ENCODE measurements at regions not wholly inside any gene's neighbourhood (a gene's known extent, or its start where the extent isn't known, plus 50 kb on each side); places are given as distances from the start of the nearest gene placed in this dataset.

- Histone ChIP-seq H3K9me3 (ENCODE audit: control insufficient read depth, low read depth, low read length) (no peaks in the 10 kb centered on the region), H4K20me1 (ENCODE audit: control insufficient read depth, extremely low read depth, insufficient read depth, low read length) (no peaks in the 10 kb centered on the region), H3K9me1 (ENCODE audit: control insufficient read depth, extremely low read depth, insufficient read depth, low read length) (no peaks in the 10 kb centered on the region), H3K4me3 (ENCODE audit: control insufficient read depth in 2 of 3, extremely low read depth in 1 of 3, insufficient read depth in 2 of 3, low read depth in 1 of 3, low read length in 3 of 3) (no peak overlapping the region), H3K4me2 (ENCODE audit: control insufficient read depth, extremely low read depth, insufficient read depth, low read depth, low read length) (no peak overlapping the region), H3K27ac (ENCODE audit: control insufficient read depth, insufficient read depth, low read length) (no peak overlapping the region), H3K4me1 (ENCODE audit: control insufficient read depth, extremely low read depth, insufficient read depth, low read length) (no peaks in the 10 kb centered on the region), H3K27me3 (ENCODE audit: control insufficient read depth, extremely low read depth, insufficient read depth, low read length) (no peaks in the 10 kb centered on the region), H3K79me2 (ENCODE audit: control insufficient read depth, insufficient read depth, low read length) (no peaks in the 10 kb centered on the region), H2AFZ (ENCODE audit: control insufficient read depth, low read length) (no peak overlapping the region), H3K36me3 (ENCODE audit: control insufficient read depth in 2 of 2, extremely low read depth in 1 of 2, insufficient read depth in 2 of 2, low read length in 2 of 2) (no peaks in the 10 kb centered on the region), H3K9ac (ENCODE audit: control insufficient read depth, extremely low read depth, insufficient read depth, low read length) (no peak overlapping the region)
- dilution Hi-C loops (cut with MboI; ENCODE audit: extremely low pct_ligation_motif_present, low sequenced_read_pairs) = no loop called here
- DNase-seq (ENCODE audit: low read depth, low spot score) = no peak
- FAIRE-seq = no peak
- TF ChIP-seq, protein P1, sequence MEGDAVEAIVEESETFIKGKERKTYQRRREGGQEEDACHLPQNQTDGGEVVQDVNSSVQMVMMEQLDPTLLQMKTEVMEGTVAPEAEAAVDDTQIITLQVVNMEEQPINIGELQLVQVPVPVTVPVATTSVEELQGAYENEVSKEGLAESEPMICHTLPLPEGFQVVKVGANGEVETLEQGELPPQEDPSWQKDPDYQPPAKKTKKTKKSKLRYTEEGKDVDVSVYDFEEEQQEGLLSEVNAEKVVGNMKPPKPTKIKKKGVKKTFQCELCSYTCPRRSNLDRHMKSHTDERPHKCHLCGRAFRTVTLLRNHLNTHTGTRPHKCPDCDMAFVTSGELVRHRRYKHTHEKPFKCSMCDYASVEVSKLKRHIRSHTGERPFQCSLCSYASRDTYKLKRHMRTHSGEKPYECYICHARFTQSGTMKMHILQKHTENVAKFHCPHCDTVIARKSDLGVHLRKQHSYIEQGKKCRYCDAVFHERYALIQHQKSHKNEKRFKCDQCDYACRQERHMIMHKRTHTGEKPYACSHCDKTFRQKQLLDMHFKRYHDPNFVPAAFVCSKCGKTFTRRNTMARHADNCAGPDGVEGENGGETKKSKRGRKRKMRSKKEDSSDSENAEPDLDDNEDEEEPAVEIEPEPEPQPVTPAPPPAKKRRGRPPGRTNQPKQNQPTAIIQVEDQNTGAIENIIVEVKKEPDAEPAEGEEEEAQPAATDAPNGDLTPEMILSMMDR (optimal IDR thresholded peaks at IDR 0.05 in 1 of 3, IDR thresholded peaks at IDR 0.05 in 1 of 3, conservative IDR thresholded peaks at IDR 0.05 in 1 of 3; ENCODE audit: extremely low read depth in 1 of 3, insufficient read depth in 2 of 3, low read length in 3 of 3) = no peak
- TF ChIP-seq EZH2 (IDR thresholded peaks at IDR 0.05; ENCODE audit: low read length) = no peak
Measured at GRCh38 chr5:5902678-5903646, 475.4 kb downstream of the MED10 start.

DNA sequence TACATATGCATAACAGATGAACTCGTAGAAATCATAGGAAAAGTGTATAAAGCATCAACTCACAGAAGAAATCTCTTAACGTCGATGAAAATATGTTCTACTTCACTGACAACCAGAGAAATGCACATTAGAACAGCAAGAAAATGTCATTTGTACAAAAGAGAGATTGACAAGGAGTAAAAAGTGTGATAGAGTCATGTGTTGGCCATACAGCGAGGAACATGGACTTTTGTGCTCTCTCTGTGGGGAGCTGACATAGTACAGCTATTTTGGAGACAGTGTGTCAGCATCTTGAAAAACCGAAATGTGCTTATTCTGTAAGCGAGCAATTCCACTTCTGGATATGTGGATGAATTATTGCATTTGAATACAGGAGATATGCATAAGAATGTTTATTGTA, 477.9 kb downstream of the ICE1 start:
- H3K4me2 ChIP-seq (ENCODE audit: control insufficient read depth, extremely low read depth, insufficient read depth, low read depth, low read length) = no peak overlapping the region
- no peaks in the 10 kb centered on the region for H3K9me1 ChIP-seq (ENCODE audit: control insufficient read depth, extremely low read depth, insufficient read depth, low read length)
- H2AFZ ChIP-seq (ENCODE audit: control insufficient read depth, low read length) = no peak overlapping the region
- FAIRE-seq (no peak), DNase-seq (ENCODE audit: low read depth, low spot score) (no peak)
- dilution Hi-C loops (cut with MboI; ENCODE audit: extremely low pct_ligation_motif_present, low sequenced_read_pairs) = no loop called here
- no peaks in the 10 kb centered on the region for H3K4me1 ChIP-seq (ENCODE audit: control insufficient read depth, extremely low read depth, insufficient read depth, low read length)
- H3K79me2 ChIP-seq (ENCODE audit: control insufficient read depth, insufficient read depth, low read length) = no peaks in the 10 kb centered on the region
- H3K9ac ChIP-seq (ENCODE audit: control insufficient read depth, extremely low read depth, insufficient read depth, low read length) = no peak overlapping the region
- TF ChIP-seq, protein P1 (optimal IDR thresholded peaks at IDR 0.05 in 1 of 3, IDR thresholded peaks at IDR 0.05 in 1 of 3, conservative IDR thresholded peaks at IDR 0.05 in 1 of 3; ENCODE audit: extremely low read depth in 1 of 3, insufficient read depth in 2 of 3, low read length in 3 of 3) = no peak
- no peak for TF ChIP-seq EZH2 (IDR thresholded peaks at IDR 0.05; ENCODE audit: low read length)
- no peak overlapping the region for H3K27ac ChIP-seq (ENCODE audit: control insufficient read depth, insufficient read depth, low read length)
- no peaks in the 10 kb centered on the region for H4K20me1 ChIP-seq (ENCODE audit: control insufficient read depth, extremely low read depth, insufficient read depth, low read length)
- H3K36me3 ChIP-seq (ENCODE audit: control insufficient read depth in 2 of 2, extremely low read depth in 1 of 2, insufficient read depth in 2 of 2, low read length in 2 of 2) = no peaks in the 10 kb centered on the region
- H3K27me3 ChIP-seq (ENCODE audit: control insufficient read depth, extremely low read depth, insufficient read depth, low read length) = no peaks in the 10 kb centered on the region
- no peak overlapping the region for H3K4me3 ChIP-seq (ENCODE audit: control insufficient read depth in 2 of 3, extremely low read depth in 1 of 3, insufficient read depth in 2 of 3, low read depth in 1 of 3, low read length in 3 of 3)
- H3K9me3 ChIP-seq (ENCODE audit: control insufficient read depth, low read depth, low read length) = no peaks in the 10 kb centered on the region

Data from keratinocyte (primary cell).